GM12878 (cell line): ENCODE measurements at regions not wholly inside any gene's neighbourhood (a gene's known extent, or its start where the extent isn't known, plus 50 kb on each side); places are given as distances from the start of the nearest gene placed in this dataset.

Source experiments
- ATF2 ChIP-seq: IDR thresholded peaks from 2 replicates; pipeline ENCODE4 v1.6.1; 2012; ENCODE audit warnings: low read length, inconsistent platforms
- BCLAF1 ChIP-seq: fragments of 450-650 bp; IDR thresholded peaks from 2 replicates; pipeline ENCODE4 v1.6.1; 2017; ENCODE audit warnings: antibody characterized with exemption, mild to moderate bottlenecking, moderate library complexity
- CTCF ChIP-seq, 3 experiments: IDR thresholded peaks in 2 of 3; conservative IDR thresholded peaks in 1 of 3; 2 replicates each; pipeline ENCODE4 v1.5.1; 2011; ENCODE audit warnings: low read depth in 3 of 3, low read length in 3 of 3, mild to moderate bottlenecking in 3 of 3, control low read depth in 2 of 3, moderate library complexity in 2 of 3, inconsistent platforms in 1 of 3, mixed read lengths in 1 of 3; ENCODE audit not compliant: control insufficient read depth in 2 of 3, insufficient read depth in 1 of 3; ENCODE audit errors: extremely low read depth in 1 of 3
- EZH2 ChIP-seq: IDR thresholded peaks from 2 replicates; pipeline ENCODE4 v1.6.1; 2012; ENCODE audit warnings: low read depth, mild to moderate bottlenecking, control low read depth, inconsistent platforms, low read length, borderline replicate concordance; ENCODE audit not compliant: control insufficient read depth
- IRF3 ChIP-seq: fragments of 450-650 bp; IDR thresholded peaks from 2 replicates; pipeline ENCODE4 v1.6.1; 2014; ENCODE audit warnings: mild to moderate bottlenecking
- MTA2 ChIP-seq: fragments of 450-650 bp; IDR thresholded peaks from 2 replicates; pipeline ENCODE4 v1.6.1; 2016; ENCODE audit warnings: low read depth, mild to moderate bottlenecking, moderate library complexity
- NKRF ChIP-seq: fragments of 450-650 bp; conservative IDR thresholded peaks from 2 replicates; pipeline ENCODE4 v1.6.1; 2017; ENCODE audit warnings: mild to moderate bottlenecking, moderate library complexity
- POLR2A ChIP-seq: IDR thresholded peaks from 2 replicates; pipeline ENCODE4 v1.6.1; 2011; ENCODE audit warnings: low read depth, mild to moderate bottlenecking, low read length
- POLR2AphosphoS5 ChIP-seq: IDR thresholded peaks from 2 replicates; pipeline ENCODE4 v1.6.1; 2011; ENCODE audit warnings: mild to moderate bottlenecking, low read length, inconsistent platforms
- WRNIP1 ChIP-seq: IDR thresholded peaks from 2 replicates; pipeline ENCODE4 v1.6.1; 2011; ENCODE audit warnings: low read depth, low read length, improper control_type of control experiment, borderline replicate concordance
- ZBTB33 ChIP-seq: fragments of 450-650 bp; IDR thresholded peaks from 2 replicates; pipeline ENCODE4 v1.6.1; 2017; ENCODE audit warnings: mild to moderate bottlenecking

GRCh38 chr4:138788267-138788790, 227.3 kb upstream of the NOCT start:
- no peak for TF ChIP-seq POLR2A
- no peak for TF ChIP-seq POLR2AphosphoS5
- no peak for TF ChIP-seq IRF3
- TF ChIP-seq WRNIP1, result no peak
- no peak for TF ChIP-seq NKRF
- no peak for TF ChIP-seq CTCF (IDR thresholded peaks at IDR 0.05 in 2 of 3, conservative IDR thresholded peaks at IDR 0.05 in 1 of 3; ENCODE audit: control insufficient read depth in 2 of 3, extremely low read depth in 1 of 3, insufficient read depth in 1 of 3, low read depth in 3 of 3, low read length in 3 of 3)
- no peak for TF ChIP-seq BCLAF1
- TF ChIP-seq ZBTB33, result no peak
- no peak for TF ChIP-seq EZH2
- TF ChIP-seq ATF2, result no peak
- no peak for TF ChIP-seq MTA2
